SK-MEL-5 (cell line): ENCODE measurements at regions not wholly inside any gene's neighbourhood (a gene's known extent, or its start where the extent isn't known, plus 50 kb on each side); places are given as distances from the start of the nearest gene placed in this dataset.

Experiments used
- DNase-seq: peaks from one replicate; pipeline ENCODE4 v3.0.0-alpha.2; 2016; ENCODE audit warnings: low read depth, low spot score
- in situ Hi-C: cut with HindIII; loops from 2 replicates; pipeline ENCODE4 v1.10.0; 2016; ENCODE audit warnings: low sequenced_read_pairs, high pct_unique_total_duplicates, low pct_unique_long_range_greater_than_20kb

- no peak for DNase-seq
- in situ Hi-C loops = no loop called here
Observed at GRCh38 chr1:230540421-230541155, 101.7 kb upstream of the COG2 start.

- in situ Hi-C loops = no loop called here
- no peak for DNase-seq
Observed at GRCh38 chr1:230537456-230537855, 104.8 kb upstream of the COG2 start.

- in situ Hi-C loops = no loop called here
- no peak for DNase-seq
Observed at GRCh38 chr1:230536641-230537155, 105.6 kb upstream of the COG2 start.

GRCh38 chr1:230534224-230534623 lies 108.1 kb upstream of the COG2 start:
- in situ Hi-C loops = no loop called here
- no peak for DNase-seq

- in situ Hi-C loops = no loop called here
- DNase-seq = no peak
Observed at GRCh38 chr1:230531103-230531502, 105.0 kb upstream of the PGBD5 start.

GRCh38 chr1:230519246-230519645 lies 93.1 kb upstream of the PGBD5 start:
- in situ Hi-C loops = no loop called here
- no peak for DNase-seq

- DNase-seq = no peak
- in situ Hi-C loops = no loop called here
Observed at GRCh38 chr1:230518511-230518910, 92.4 kb upstream of the PGBD5 start.

GRCh38 chr1:230517786-230518185 lies 91.7 kb upstream of the PGBD5 start:
- no peak for DNase-seq
- in situ Hi-C loops = no loop called here

GRCh38 chr1:230517326-230517725 lies 91.2 kb upstream of the PGBD5 start:
- no peak for DNase-seq
- in situ Hi-C loops = no loop called here

- DNase-seq = no peak
- in situ Hi-C loops = no loop called here
Observed at GRCh38 chr1:230516889-230517288, 90.8 kb upstream of the PGBD5 start.

- no peak for DNase-seq
- in situ Hi-C loops = no loop called here
Observed at GRCh38 chr1:230515451-230516145, 89.5 kb upstream of the PGBD5 start.

- DNase-seq = no peak
- in situ Hi-C loops = no loop called here
Observed at GRCh38 chr1:230510496-230510895, 84.4 kb upstream of the PGBD5 start.

GRCh38 chr1:230509281-230509977 lies 83.3 kb upstream of the PGBD5 start:
- in situ Hi-C loops = no loop called here
- no peak for DNase-seq

GRCh38 chr1:230507666-230508402 lies 81.7 kb upstream of the PGBD5 start:
- no peak for DNase-seq
- in situ Hi-C loops = no loop called here

- DNase-seq = no peak
- in situ Hi-C loops = no loop called here
Observed at GRCh38 chr1:230507236-230507635, 81.1 kb upstream of the PGBD5 start.

GRCh38 chr1:230506451-230506850 lies 80.3 kb upstream of the PGBD5 start:
- in situ Hi-C loops = no loop called here
- no peak for DNase-seq

- in situ Hi-C loops = no loop called here
- no peak for DNase-seq
Observed at GRCh38 chr1:230504310-230504709, 78.2 kb upstream of the PGBD5 start.

GRCh38 chr1:230503726-230504125 lies 77.6 kb upstream of the PGBD5 start:
- no peak for DNase-seq
- in situ Hi-C loops = no loop called here
